RWPE2 (cell line): ENCODE measurements at regions not wholly inside any gene's neighbourhood (a gene's known extent, or its start where the extent isn't known, plus 50 kb on each side); places are given as distances from the start of the nearest gene placed in this dataset.

Source experiments
- ATAC-seq: fragments of 200-7000 bp; cut with Tn5 transposase; 3 replicates; pipeline ENCODE4 v1.9.1; 2021; ENCODE audit warnings: low read depth
- DNase-seq: peaks from one replicate; pipeline ENCODE4 v3.0.0-alpha.2; 2020; ENCODE audit warnings: low spot score
- H3K27ac ChIP-seq: fragments of 450-650 bp; 2 replicates; pipeline ENCODE4 v1.5.1; 2017; ENCODE audit warnings: mild to moderate bottlenecking; ENCODE audit not compliant: poor library complexity, severe bottlenecking
- H3K27me3 ChIP-seq: fragments of 250-450 bp; sonication (Bioruptor Pico); 2 replicates; pipeline ENCODE4 v1.5.1; 2021; ENCODE audit warnings: mild to moderate bottlenecking, moderate library complexity; ENCODE audit not compliant: insufficient read depth, poor library complexity, severe bottlenecking
- H3K36me3 ChIP-seq: fragments of 250-450 bp; sonication (Bioruptor Pico); 2 replicates; pipeline ENCODE4 v1.5.1; 2020; ENCODE audit warnings: low read depth, mild to moderate bottlenecking, moderate library complexity
- H3K4me1 ChIP-seq: fragments of 250-450 bp; sonication (Bioruptor Pico); 2 replicates; pipeline ENCODE4 v1.5.1; 2021; ENCODE audit warnings: mild to moderate bottlenecking, moderate library complexity; ENCODE audit not compliant: insufficient read depth, poor library complexity, severe bottlenecking
- H3K4me3 ChIP-seq: fragments of 250-450 bp; sonication (Bioruptor Pico); 2 replicates; pipeline ENCODE4 v1.5.1; 2021; ENCODE audit warnings: mild to moderate bottlenecking, moderate library complexity; ENCODE audit not compliant: severe bottlenecking
- H3K9me3 ChIP-seq: fragments of 250-450 bp; sonication (Bioruptor Pico); 2 replicates; pipeline ENCODE4 v1.5.1; 2021; ENCODE audit warnings: mild to moderate bottlenecking, moderate library complexity; ENCODE audit not compliant: severe bottlenecking
- CTCF ChIP-seq: fragments of 450-650 bp; IDR thresholded peaks from one replicate; pipeline ENCODE4 v1.5.1; 2017; ENCODE audit warnings: mild to moderate bottlenecking, moderate library complexity; ENCODE audit not compliant: poor library complexity, severe bottlenecking

GRCh38 chr1:17914131-17914530 is 159.0 kb downstream of the ACTL8 start:
- DNase-seq (no peak), ATAC-seq (no peak)
- peaks cover 68% of the 10 kb centered on the region for H3K27me3 ChIP-seq
- H3K9me3 ChIP-seq: no peaks in the 10 kb centered on the region
- H3K4me3 ChIP-seq: no peak overlapping the region
- no peak overlapping the region for H3K27ac ChIP-seq
- TF ChIP-seq CTCF: no peak
- no peaks in the 10 kb centered on the region for H3K36me3 ChIP-seq
- H3K4me1 ChIP-seq: no peaks in the 10 kb centered on the region

- no peaks in the 10 kb centered on the region for H3K4me1 ChIP-seq
- no peaks in the 10 kb centered on the region for H3K36me3 ChIP-seq
- no peak overlapping the region for H3K27ac ChIP-seq
- peaks cover 61% of the 10 kb centered on the region for H3K27me3 ChIP-seq
- TF ChIP-seq CTCF: no peak
- H3K9me3 ChIP-seq: no peaks in the 10 kb centered on the region
- no peak overlapping the region for H3K4me3 ChIP-seq
- ATAC-seq: no peak
- no peak for DNase-seq
Observed at GRCh38 chr1:17914987-17915386, 159.9 kb downstream of the ACTL8 start.

GRCh38 chr1:17915511-17916197 is 160.5 kb downstream of the ACTL8 start:
- no peaks in the 10 kb centered on the region for H3K9me3 ChIP-seq
- no peaks in the 10 kb centered on the region for H3K4me1 ChIP-seq
- TF ChIP-seq CTCF: no peak
- peaks cover 56% of the 10 kb centered on the region for H3K27me3 ChIP-seq
- ATAC-seq (no peak), DNase-seq (no peak)
- H3K27ac ChIP-seq: no peak overlapping the region
- H3K4me3 ChIP-seq: no peak overlapping the region
- H3K36me3 ChIP-seq: no peaks in the 10 kb centered on the region

GRCh38 chr1:17916702-17917101 is 161.6 kb downstream of the ACTL8 start:
- Histone ChIP-seq H3K36me3 (no peaks in the 10 kb centered on the region), H3K9me3 (no peaks in the 10 kb centered on the region), H3K4me3 (no peak overlapping the region), H3K4me1 (no peaks in the 10 kb centered on the region), H3K27me3 (peaks cover 50% of the 10 kb centered on the region), H3K27ac (no peak overlapping the region)
- DNase-seq: no peak
- ATAC-seq: no peak
- no peak for TF ChIP-seq CTCF

- Histone ChIP-seq H3K36me3 (no peaks in the 10 kb centered on the region), H3K4me1 (no peaks in the 10 kb centered on the region), H3K27me3 (peaks cover 19% of the 10 kb centered on the region), H3K27ac (no peak overlapping the region), H3K4me3 (no peak overlapping the region), H3K9me3 (no peaks in the 10 kb centered on the region)
- DNase-seq (no peak), ATAC-seq (0 out of 3 replicates have a peak, but pooled peaks have one; percentile 27)
- peak; percentile 32 for TF ChIP-seq CTCF
Observed at GRCh38 chr1:17919525-17920439, 164.6 kb downstream of the ACTL8 start.
